ENCODE measurements at regions not wholly inside any gene's neighbourhood (a gene's known extent, or its start where the extent isn't known, plus 50 kb on each side); places are given as distances from the start of the nearest gene placed in this dataset.

GRCh38 chr1:69376408-69376807 lies 191.3 kb upstream of the LRRC7 start:
- no peak for TF ChIP-seq CTCF (IDR thresholded peaks at IDR 0.05; ENCODE audit: unreplicated experiment in 3 of 3)
- no peaks in the 10 kb centered on the region for H3K27me3 Mint-ChIP-seq (ENCODE audit: low read depth)
- peaks cover 10% of the 10 kb centered on the region for H3K9me3 Mint-ChIP-seq
- H3K27ac Mint-ChIP-seq = no peak overlapping the region
- H3K36me3 Mint-ChIP-seq (ENCODE audit: low read depth) = no peaks in the 10 kb centered on the region
- no peak overlapping the region for H3K4me3 Mint-ChIP-seq
- H3K4me1 Mint-ChIP-seq = no peaks in the 10 kb centered on the region

- H3K36me3 Mint-ChIP-seq (ENCODE audit: low read depth) = no peaks in the 10 kb centered on the region
- no peak overlapping the region for H3K4me3 Mint-ChIP-seq
- no peak overlapping the region for H3K27ac Mint-ChIP-seq
- H3K27me3 Mint-ChIP-seq (ENCODE audit: low read depth) = no peaks in the 10 kb centered on the region
- peaks cover 6% of the 10 kb centered on the region for H3K9me3 Mint-ChIP-seq
- no peaks in the 10 kb centered on the region for H3K4me1 Mint-ChIP-seq
- no peak for TF ChIP-seq CTCF (IDR thresholded peaks at IDR 0.05; ENCODE audit: unreplicated experiment in 3 of 3)
Observed at GRCh38 chr1:69377507-69377906, 190.2 kb upstream of the LRRC7 start.

- H3K9me3 Mint-ChIP-seq = peaks cover 9% of the 10 kb centered on the region
- H3K36me3 Mint-ChIP-seq (ENCODE audit: low read depth) = no peaks in the 10 kb centered on the region
- H3K27ac Mint-ChIP-seq = no peak overlapping the region
- TF ChIP-seq CTCF (IDR thresholded peaks at IDR 0.05; ENCODE audit: unreplicated experiment in 3 of 3) = no peak
- H3K27me3 Mint-ChIP-seq (ENCODE audit: low read depth) = no peaks in the 10 kb centered on the region
- no peak overlapping the region for H3K4me3 Mint-ChIP-seq
- H3K4me1 Mint-ChIP-seq = no peaks in the 10 kb centered on the region
Observed at GRCh38 chr1:69388044-69388443, 179.7 kb upstream of the LRRC7 start.

- Mint-ChIP-seq H3K27ac (no peak overlapping the region), H3K9me3 (peaks cover 2% of the 10 kb centered on the region), H3K36me3 (ENCODE audit: low read depth) (no peaks in the 10 kb centered on the region), H3K4me1 (no peaks in the 10 kb centered on the region), H3K27me3 (ENCODE audit: low read depth) (no peaks in the 10 kb centered on the region), H3K4me3 (no peak overlapping the region)
- TF ChIP-seq CTCF (IDR thresholded peaks at IDR 0.05; ENCODE audit: unreplicated experiment in 3 of 3) = no peak
Observed at GRCh38 chr1:69400128-69400527, 167.6 kb upstream of the LRRC7 start.

GRCh38 chr1:69401879-69402278 lies 165.8 kb upstream of the LRRC7 start:
- Mint-ChIP-seq H3K4me3 (no peak overlapping the region), H3K9me3 (peaks cover 2% of the 10 kb centered on the region), H3K27ac (no peak overlapping the region), H3K4me1 (no peaks in the 10 kb centered on the region), H3K27me3 (ENCODE audit: low read depth) (no peaks in the 10 kb centered on the region), H3K36me3 (ENCODE audit: low read depth) (no peaks in the 10 kb centered on the region)
- no peak for TF ChIP-seq CTCF (IDR thresholded peaks at IDR 0.05; ENCODE audit: unreplicated experiment in 3 of 3)

- no peaks in the 10 kb centered on the region for H3K27me3 Mint-ChIP-seq (ENCODE audit: low read depth)
Observed at GRCh38 chr1:69403756-69404320, 163.9 kb upstream of the LRRC7 start.

More at GRCh38 chr1:69403756-69404320, 163.9 kb upstream of the LRRC7 start:
- no peak for TF ChIP-seq CTCF (IDR thresholded peaks at IDR 0.05; ENCODE audit: unreplicated experiment in 3 of 3)
- Mint-ChIP-seq H3K9me3 (peaks cover 2% of the 10 kb centered on the region), H3K27ac (no peak overlapping the region), H3K4me1 (no peaks in the 10 kb centered on the region), H3K4me3 (no peak overlapping the region), H3K36me3 (ENCODE audit: low read depth) (no peaks in the 10 kb centered on the region)

All from nephron (organoid).